GM18519 (cell line): ENCODE measurements at regions not wholly inside any gene's neighbourhood (a gene's known extent, or its start where the extent isn't known, plus 50 kb on each side); places are given as distances from the start of the nearest gene placed in this dataset.
A peak's percentile ranks its signal among the peaks of the same experiment; 100 is the strongest.
"Not testable (repeated sequence)": the region's sequence is repeated elsewhere in the genome, so short reads cannot be mapped to it uniquely, and the experiment has no call there.

ENCODE experiments used
- ATAC-seq: cut with Tn5 transposase; IDR thresholded peaks from one replicate; pipeline ENCODE4 v1.9.1; 2021; ENCODE audit warnings: mild to moderate bottlenecking, moderate library complexity; ENCODE audit not compliant: unreplicated experiment, low FRiP score

DNA sequence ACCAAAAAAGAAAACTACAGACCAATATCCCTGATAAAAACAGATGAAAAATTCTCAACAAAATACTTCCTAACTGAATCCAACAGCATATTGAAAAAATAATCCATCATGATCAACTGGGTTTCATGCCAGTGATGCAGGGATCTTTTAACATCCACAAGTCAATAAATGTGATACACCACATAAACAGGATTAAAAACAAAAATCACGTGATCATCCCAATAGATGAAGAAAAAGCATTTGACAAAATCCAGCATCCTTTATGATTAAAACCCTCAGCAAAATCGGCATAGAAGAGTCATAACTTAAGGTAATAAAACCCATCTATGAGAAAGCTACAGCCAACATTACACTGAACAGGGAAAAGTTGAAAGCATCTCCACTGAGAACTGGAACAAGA lies 107.5 kb downstream of the DCLK3 start:
- ATAC-seq, result no peak

DNA sequence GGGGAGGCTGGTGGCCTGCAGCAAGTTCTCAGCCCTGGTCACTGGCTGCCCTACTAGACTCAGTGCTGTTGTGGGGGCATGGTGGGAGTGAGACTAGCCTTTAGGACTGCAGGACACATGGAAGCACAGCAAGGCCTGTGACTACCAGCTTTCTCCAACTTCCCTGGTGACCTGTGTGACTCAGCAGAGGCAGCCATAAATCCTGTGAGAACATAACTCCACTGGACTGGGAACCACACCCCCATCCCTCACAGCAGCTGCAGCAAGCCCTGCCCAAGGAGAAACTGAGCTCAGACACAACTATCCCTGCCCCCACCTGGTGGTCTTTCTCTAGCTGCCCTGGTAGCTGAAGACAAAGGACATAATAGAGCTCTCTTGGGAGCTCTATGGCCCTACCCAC lies 111.3 kb downstream of the DCLK3 start:
- no peak for ATAC-seq

DNA sequence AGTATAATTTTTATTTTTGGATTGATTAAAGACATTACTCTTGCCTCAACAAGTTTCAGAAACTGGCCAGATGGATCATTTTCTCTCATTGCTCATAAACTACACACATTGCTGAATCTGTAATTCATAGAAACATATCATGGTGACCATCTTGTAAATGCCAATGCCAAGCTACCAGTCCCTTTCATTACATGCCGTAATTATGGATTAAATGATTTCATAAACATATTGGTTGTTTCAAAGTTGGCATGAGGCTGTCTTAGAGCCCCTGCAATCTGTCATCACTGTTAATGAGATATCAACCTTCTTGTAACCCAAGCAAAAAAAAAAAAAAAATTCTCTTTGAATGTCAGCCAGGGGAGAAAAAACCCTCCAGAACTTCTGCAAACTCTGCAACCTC lies 112.2 kb downstream of the DCLK3 start:
- ATAC-seq, result no peak

DNA sequence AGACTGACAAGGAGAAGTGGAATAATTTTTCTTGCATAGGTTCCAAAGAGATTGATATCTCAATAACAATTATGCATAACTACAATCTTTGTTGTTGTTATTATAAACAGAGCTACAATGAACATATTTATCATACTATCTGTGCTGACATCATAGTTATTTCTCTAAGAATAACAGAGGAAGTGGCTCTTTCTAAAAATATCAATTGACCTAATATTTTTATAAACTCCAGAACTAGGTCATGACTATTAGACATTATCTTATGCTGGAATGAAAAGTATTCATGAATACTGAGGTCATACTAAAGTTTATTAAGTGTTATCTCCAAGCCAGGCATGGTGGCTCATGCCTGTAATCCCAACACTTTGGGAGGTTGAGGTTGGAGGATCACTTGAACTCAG lies 114.1 kb downstream of the DCLK3 start:
- ATAC-seq, result no peak

DNA sequence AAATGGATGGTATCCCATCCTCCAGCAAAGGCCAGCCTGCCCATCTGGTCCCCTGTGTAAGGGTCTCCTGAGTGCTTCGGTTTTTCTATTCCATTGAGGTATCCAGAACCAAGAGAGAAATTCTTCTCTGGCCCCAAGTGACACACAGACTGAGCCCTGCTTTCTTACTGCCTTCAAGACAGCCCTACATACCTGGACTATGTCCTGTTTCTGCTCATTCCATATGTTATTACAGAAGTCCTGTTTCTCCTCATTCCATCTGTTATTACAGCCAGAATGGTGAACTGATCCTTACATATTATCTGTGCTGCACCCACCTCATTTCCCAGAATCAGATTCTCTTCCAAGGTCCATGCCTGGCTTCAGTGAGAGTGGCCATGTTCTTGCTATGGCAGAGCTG lies 115.2 kb downstream of the DCLK3 start:
- ATAC-seq, result no peak

DNA sequence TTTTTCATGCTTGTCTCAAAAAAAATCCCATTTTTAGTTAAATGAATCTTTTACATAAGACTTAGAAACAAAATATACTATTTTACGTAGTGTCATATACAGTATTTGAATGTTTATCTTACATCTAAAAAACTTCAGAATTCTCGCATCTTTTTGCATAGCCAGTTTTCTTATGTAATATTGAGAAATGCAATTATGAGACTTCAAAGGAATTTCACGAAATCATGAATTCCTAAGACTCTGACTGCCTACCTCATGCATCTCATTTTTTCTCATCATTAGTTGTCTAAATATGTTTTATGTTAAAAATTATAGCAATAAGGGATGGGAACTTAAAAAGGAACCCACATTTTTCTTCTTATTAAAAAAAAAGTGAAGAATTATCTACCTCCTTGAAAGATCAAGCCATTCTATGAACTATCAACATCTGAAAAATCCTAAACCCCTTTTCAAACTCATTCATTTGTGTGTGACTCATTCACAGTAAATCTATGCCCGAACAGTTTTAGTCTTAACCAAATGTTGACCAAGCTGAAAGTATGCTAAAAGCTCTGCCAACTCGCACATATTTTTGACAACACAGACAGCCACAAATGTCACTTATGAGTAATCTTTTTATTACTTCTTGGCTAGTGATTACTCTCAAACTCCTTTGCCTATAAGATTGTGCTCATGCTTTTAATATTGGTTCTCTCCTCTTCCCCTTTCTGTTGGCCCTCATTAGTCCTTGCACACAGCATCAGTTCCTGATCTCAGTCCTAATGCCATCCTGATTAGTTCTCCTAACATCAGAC lies 115.9 kb downstream of the DCLK3 start:
- ATAC-seq, result peak; percentile 87

DNA sequence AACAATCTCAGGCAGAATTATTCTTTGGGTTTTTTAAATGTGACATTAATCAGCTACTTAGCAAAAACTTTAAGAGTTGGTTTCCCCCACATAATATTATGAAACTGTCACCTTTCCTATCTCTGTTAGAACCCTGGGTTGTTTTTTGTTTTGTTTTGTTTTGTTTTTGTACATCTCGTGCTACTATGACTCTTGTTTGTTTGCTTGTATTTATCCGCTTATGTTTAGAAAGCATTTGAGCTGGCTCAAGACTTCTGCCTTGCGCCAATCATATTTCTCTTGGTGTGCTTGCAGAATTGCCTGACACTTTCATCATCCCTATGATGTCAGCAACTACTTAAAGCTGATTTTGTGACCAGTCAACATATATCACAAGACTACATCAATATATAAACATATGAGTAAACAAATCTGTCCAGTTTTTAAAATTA lies 116.9 kb downstream of the DCLK3 start:
- no peak for ATAC-seq

DNA sequence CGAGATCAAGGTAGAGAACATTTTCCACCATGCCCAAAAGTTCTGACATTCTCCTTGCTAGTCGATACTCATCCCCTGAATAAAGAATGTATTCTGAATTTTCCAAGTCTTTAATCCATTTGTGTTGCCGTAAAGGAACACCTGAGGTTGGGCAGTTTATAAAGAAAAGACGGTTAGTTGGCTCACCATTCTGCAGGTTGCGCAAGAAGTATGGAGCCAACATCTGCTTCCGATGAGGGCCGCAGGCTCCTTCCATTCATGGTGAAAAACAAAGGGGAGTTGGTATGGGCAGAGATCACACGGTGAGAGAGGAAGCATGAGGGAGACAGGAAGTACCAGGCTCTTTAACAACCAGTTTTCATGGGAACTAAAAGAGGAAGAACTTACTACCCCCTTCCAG lies 121.2 kb downstream of the DCLK3 start:
- ATAC-seq, result no peak

DNA sequence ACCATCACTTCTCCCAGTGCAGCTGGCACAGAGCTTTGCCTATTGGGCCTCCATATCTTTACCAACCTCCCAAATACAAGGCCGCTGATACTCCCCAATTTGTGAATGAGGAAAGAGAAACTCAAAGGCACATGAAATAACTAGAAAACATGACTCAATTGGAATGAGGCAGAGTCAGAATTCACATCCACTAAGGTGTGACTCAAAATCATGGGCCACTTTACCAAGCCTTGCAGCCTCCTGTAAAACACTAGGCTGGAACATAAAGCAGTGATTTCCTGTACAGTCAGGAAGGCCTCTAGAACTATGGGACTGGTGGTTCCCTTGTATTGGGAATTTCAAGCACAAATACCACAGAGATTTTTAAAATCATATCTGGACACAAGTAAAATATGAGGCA lies 128.6 kb downstream of the DCLK3 start:
- ATAC-seq, result no peak

DNA sequence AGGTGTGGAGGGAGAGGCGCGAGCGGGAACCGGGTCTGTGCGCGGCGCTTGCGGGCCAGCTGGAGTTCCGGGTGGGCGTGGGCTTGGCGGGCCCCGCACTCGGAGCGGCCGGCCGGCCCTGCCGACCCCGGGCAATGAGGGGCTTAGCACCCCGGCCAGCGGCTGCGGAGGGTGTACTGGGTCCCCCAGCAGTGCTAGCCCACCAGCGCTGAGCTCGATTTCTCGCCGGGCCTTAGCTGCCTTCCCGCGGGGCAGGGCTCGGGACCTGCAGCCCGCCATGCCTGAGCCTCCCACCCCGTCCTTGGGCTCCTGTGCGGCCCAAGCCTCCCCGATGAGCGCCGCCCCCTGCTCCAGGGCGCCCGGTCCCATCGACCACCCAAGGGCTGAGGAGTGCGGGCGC lies 130.5 kb downstream of the DCLK3 start:
- not testable (repeated sequence) for ATAC-seq

DNA sequence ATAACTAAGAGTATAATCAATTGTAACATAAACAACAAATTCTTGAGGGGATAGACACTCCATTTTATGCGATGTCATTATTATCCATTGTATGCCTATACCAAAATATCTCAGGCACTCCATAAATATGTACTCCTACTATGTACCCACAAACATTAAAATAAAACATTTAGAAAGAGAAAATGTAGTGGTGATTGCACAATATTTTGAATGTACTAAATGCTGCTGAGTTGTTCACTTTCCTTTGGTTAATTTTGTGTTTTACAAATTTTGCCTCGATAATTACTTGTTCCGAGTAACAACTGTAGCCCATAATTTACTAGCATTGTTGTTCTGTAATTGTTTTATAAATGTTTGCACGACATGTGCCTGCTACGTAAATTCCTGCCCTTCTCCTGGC lies 131.3 kb downstream of the DCLK3 start:
- no peak for ATAC-seq

DNA sequence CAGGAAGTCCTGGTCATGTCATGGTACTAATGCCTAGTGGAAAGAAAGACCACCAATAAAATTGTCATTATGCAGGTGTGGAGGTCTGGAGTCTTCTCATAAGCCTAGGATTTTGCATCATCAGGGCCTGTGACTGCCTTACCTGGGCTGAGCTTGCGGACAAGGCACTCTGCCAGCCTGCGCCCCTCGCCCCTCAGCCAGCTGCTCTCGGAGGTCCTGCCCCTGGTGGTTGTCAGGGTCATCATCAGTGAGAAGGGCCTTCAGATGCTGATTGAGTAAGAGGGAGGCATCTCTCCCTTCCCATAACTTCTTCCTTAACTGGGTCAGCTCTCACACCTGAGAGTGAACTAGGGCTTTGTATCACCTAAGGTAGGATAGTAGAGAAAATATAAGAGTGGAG lies 132.8 kb downstream of the DCLK3 start:
- ATAC-seq, result no peak

DNA sequence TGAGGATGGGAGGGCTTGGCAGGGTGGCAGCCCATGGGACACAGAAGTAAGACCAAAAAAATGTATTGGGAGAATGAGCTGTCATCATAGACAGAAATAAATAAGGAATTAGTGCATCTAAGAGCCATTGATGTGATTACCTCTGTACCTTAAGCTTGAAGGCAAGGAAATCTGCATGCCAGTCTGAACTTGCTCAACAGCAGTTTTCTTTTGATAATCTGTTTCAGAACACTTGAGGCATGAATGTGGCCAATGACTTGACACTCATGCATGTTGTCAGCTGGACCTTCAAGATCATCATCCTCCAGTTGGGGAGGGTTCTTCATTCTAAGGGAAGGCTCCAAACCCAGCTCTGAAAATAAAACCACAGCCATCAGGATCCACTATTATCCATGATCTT lies 148.5 kb downstream of the DCLK3 start:
- no peak for ATAC-seq

DNA sequence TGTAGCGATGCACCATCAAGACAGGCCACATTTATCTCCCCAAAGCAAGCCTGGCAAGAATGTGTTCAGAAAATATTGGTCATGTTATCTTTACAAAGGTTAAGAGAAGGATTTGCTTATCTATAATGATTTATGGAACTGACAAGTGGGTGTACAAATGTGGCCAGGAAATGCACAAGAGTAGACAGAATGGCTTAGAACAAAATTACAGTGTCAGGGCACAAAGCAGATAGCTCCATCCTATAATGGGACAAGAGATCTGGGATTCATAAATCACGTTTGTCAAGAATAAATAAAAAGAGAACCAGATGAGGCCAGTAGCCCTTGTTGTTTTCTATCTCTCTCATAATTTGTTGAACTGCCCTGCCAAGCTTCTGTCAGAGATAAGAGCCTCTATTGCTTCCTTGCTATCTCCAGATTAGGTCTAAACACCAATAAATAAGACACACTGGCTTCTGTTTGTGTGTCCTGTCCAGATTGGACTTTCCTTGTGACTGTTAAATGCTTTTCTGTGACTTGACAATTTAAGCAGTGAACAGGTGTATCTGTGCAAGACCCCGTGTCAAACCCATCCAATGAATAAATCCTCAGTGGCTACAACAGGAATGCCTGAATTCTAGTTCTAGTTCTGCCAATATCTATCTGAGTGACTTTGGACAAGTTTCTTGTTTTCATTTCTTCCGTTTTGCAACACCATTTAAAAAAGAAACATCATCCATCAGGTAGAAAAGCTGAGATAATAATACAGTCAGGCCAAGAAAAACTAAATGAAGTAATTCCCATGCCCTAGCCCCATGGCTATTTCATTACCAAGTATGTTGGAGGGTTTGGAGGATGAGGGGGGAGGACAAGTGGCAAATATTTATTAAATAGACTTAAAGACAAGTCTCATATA lies 157.2 kb downstream of the DCLK3 start:
- ATAC-seq, result no peak

DNA sequence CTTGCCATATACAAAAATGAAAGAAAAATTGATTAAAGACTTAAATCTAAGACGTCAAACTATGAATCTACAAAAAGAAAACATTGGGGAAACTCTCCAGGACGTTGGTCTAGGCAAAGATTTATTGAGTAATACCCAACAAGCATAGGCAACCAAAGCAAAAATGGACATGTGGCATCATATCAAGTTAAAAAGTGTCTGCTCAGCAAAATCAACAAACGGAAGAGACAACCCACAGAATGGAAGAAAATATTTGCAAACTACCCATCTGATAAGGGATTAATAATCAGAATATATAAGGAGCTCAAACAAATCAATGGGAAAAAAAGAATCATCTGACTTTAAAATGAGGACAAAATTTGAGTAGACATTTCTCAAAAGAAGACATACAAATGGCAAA lies 160.9 kb downstream of the DCLK3 start:
- no peak for ATAC-seq

DNA sequence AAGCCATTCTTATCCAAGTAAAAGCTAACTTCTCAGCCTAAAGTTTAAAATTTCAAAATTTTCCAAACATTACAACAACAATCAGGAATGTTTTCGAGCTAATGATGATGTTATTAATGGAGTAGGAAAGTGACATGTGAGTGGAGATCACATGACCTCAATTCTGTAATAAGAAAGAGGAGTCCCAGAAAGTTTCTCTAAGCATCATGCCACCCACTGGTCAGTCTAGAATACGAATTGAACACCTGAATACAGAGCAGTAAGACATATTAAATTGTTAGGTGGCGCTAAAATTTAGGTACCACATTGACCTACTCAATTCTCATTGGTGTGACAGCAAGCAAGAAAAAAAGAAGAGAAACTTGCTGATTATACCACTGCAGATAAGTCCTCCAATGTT lies 163.9 kb downstream of the DCLK3 start:
- ATAC-seq, result no peak
